Activated T-helper 9 cell treated with anti-CD3 and anti-CD28 coated beads, Interleukin-2, amount 50 U/mL, for 16 hours (primary cell): ENCODE measurements at regions not wholly inside any gene's neighbourhood (a gene's known extent, or its start where the extent isn't known, plus 50 kb on each side); places are given as distances from the start of the nearest gene placed in this dataset.
"Not testable (repeated sequence)": the region's sequence is repeated elsewhere in the genome, so short reads cannot be mapped to it uniquely, and the experiment has no call there.

Experiments used
- DNase-seq: peaks from one replicate; pipeline ENCODE4 v3.0.0-alpha.2; 2020; ENCODE audit warnings: low read depth

GRCh38 chr6:156688620-156688971, 88.6 kb upstream of the ARID1B start:
- DNase-seq, result no peak

GRCh38 chr6:156687789-156688619, 89.2 kb upstream of the ARID1B start:
- DNase-seq, result no peak

DNA sequence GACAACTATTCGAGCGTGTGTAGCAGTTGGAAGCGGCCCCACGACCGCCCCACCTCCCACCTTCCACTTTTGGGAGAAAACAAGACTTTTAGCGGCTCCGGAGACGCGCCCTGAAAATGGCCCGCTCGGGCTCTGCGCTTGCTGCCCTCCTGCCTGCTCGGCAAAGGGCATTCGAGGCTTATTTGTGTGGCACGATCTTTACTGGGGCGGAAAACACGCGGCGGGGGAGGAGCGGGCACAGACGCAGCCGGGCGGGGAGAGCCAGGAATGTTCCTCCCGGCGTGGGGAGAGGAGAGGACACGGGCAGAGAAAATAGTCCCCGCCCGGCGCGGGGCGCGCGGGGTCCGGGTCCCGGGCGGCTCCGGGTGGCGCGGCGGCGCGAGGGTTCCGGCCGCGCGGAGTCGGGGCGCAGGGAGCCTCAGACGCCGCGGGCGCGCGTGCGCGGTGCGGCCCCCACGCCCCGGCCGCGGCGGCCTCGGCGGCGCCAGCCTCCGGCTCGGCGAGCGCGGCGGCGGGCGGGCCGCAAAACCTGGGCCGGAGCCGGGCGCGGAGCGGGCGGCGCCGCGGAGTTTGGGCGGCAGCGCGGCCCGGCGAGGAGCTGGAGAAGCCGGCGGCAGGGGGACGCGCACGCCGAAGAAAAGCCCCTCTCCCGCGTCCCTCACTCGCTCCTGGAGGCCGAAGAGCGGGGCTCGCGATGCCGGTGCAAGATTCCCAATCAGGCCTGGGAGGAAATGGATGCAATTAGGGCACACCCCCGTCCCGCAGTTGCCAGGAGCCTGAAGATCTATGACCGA, 90.0 kb upstream of the ARID1B start:
- DNase-seq, result peak; percentile 70

- DNase-seq, result peak; percentile 10
Observed at GRCh38 chr6:156686301-156686994, 90.7 kb upstream of the ARID1B start.

DNA sequence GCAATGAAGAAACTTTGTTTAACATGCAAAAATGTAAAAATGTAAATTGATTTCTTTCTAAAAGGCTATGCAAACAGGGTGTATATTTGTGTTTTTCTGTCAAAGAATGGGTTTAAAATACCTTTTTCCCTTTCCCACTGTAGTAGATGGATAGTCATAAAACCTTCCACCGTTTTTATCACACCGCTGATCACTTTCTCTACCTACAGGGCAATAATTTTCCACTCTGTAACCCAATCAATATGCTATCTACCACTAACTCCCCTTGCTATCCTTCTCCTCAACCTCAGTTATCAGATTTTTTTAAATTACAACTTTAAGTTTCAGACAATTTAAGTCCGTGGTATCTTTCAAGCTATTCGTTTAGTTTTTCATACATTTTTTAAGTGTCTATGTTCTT, 91.4 kb upstream of the ARID1B start:
- DNase-seq, result no peak

GRCh38 chr6:156683821-156684220, 93.4 kb upstream of the ARID1B start:
- no peak for DNase-seq

DNA sequence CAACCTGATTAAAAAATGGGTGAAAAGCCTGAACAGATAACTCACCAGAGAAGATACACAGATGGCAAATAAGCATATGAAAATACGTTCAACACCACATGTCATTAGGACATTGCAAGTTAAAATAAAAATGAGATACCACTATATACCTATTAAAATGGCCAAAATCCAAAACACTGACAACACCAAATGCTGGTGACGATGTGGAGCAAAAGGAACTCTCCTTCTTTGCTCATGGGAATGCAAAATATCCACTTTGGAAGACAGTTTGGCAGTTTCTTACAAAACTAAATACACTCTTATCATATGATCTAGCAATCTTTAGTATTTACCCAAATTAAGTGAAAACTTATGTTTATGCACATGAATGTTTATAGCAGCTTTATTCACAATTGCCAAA, 100.5 kb upstream of the ARID1B start:
- no peak for DNase-seq

GRCh38 chr6:156674197-156674596, 103.0 kb upstream of the ARID1B start:
- no peak for DNase-seq

GRCh38 chr6:156670097-156670496, 107.1 kb upstream of the ARID1B start:
- DNase-seq, result not testable (repeated sequence)

- no peak for DNase-seq
Observed at GRCh38 chr6:156662025-156662445, 115.1 kb upstream of the ARID1B start.

GRCh38 chr6:156660389-156660788, 116.8 kb upstream of the ARID1B start:
- no peak for DNase-seq

GRCh38 chr6:156659822-156660198, 117.4 kb upstream of the ARID1B start:
- DNase-seq, result no peak

DNA sequence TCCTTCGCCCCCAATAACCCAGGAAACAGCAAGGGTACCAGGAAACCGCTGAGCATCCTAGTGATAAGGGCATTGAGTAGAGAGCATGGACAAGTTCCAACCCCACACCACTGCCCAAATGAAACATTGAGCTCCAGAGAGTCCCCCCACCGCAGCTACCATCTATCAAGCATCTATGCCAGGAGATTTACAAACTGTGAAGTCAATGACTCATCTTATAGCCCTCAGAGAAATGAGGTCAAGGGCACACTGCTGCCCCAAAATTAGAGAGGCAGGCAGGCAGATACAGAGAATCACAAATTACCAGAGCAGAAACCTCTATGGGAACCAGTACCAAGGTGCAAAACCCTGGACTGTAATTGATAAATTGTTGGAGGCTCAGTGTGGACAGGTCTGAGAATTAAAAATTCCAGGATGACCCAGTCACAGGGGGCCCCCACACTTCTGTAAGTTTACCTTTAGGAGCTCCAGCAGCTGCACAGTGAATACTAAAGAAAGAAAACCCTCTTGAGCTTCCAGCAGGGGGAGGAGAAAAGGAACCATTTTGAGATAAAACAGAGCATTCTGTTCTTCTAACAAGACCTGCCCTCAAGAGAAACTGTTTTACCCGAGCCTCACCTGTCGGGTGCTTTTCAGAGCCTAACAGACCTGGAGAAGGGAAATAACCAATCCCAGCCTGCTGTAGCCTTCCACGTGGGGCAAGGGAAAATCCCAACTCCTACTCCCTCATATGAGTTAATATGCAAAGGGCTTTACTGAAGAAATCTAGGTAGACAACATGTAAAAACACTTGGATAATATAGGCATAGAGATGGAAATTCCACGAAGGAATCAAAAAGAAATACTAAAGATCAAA, 118.0 kb upstream of the ARID1B start:
- DNase-seq, result no peak

- DNase-seq, result no peak
Observed at GRCh38 chr6:156658186-156658965, 118.8 kb upstream of the ARID1B start.

- no peak for DNase-seq
Observed at GRCh38 chr6:156657296-156657695, 119.9 kb upstream of the ARID1B start.

DNA sequence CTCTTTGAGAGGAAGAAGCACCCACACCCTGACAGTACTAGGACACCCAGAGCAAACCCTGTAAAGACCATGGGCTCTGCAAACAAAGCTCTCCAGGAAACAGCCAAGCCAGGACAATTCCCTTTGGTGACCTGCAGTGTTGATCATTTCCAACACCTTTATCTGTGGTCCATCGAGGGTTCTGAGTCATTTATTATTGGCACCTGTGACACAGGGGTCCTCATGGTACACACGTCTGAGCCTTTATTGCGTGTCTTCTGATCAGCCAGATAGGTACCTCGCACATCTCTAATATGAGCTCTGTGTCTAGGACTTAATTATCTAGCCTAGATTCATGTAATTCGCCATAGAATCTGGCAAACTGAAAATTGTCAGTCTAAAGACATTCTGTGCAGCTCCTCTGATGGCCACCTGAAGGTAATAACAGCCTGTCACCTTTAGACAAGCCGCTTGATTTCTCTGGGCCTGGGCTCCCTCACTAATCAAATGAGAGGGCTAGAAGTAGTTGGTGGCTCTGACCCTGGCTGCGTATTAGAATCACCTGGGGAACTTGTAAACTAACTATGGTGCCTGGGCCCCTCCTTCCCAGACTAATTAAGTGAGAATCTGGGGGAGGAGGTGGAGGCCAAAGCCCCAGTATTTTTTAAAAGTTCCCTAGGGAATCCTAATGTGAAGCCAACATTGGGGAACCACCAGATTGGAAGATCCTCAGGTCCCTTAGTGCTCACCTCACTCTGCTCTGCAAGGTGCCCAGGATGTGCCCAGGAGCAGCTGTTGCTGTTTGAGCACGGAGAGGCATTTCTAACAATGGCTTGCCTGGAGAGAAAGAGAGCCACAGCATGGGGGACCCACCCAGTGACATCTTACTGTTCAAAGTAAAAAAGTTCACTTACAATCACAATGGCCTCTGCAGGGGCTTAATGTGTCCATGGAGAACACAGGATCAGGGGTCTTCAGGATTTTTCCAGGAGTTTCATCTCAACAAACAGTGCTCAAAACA, 122.0 kb upstream of the ARID1B start:
- no peak for DNase-seq

DNA sequence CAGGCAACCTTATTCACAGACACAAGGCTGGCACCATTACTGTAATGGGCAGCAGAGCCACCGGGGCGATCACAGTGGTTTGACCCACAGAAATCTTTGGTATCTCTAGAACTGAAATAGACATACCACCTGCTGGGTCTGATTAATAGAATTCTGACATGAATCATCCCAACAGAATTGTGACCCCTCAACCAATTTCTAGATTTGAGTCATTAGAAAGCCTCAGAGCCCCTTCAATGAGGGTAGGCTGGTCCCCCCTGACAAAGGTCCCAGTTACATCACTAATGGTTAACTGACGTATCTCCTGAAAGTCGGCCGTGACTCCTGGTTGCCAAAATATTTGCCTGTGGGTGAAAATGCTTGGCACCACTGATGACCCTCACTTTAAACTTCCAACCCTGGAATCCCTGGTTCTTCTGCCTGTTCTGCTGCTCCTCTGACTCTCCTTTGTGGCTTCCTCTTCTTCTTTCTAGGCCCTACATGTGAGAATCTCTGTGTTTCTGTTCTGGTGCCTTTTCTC, 124.9 kb upstream of the ARID1B start:
- no peak for DNase-seq

DNA sequence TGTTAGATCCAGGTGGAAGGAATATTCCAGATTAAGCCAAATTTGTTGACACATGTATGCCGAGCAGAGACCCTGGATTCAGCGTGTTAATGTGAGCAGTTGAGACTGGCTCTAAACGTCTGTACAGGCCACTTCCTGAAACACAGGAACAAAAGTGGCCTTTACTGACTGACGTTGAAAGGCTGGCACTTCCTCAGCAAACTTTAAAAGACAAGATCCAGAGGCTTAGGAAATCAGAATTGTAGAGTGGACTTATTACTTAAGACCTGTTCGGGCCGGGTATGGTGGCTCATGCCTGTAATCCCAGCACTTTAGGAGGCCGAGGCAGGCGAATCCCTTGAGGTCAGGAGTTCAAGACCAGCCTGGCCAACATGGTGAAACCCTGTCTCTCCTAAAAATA, 125.7 kb upstream of the ARID1B start:
- DNase-seq, result no peak

DNA sequence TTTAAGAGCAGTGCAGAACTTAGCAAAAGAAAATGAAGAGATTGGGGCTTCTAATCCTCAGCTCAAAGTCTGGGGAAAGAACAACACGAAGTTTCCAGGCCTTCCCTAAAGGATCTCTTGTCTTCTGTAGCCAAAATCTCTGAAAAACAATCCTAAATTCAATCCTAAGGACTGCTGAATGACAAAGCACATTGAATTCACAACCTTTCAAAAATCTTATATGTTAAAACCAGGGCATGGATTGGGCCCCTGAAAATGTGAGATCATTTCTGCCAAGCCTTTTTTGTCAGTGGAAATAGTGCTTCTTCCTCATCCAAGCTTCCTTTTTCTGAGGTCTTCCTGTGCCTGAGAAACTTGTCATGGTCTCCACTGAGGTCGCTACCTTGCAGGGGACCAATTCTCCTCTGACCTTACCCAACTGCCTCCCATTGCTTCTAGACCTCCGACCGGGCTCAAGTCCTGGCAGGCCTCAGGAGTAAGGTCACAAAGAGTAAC, 126.2 kb upstream of the ARID1B start:
- DNase-seq, result no peak
